Fibroblast of villous mesenchyme (primary cell): ENCODE measurements at regions not wholly inside any gene's neighbourhood (a gene's known extent, or its start where the extent isn't known, plus 50 kb on each side); places are given as distances from the start of the nearest gene placed in this dataset.

Source experiments
- DNase-seq: peaks from one replicate; pipeline ENCODE4 v3.0.0-alpha.2; 2010; ENCODE audit warnings: low read depth
- H3K4me3 ChIP-seq: 2 replicates; pipeline ENCODE4 v1.5.1; 2011; ENCODE audit warnings: low read depth, mild to moderate bottlenecking, low read length
- TF ChIP-seq, protein P1 (sequence below): IDR thresholded peaks from 2 replicates; pipeline ENCODE4 v1.5.1; 2012; ENCODE audit warnings: low read depth, mild to moderate bottlenecking, low read length; ENCODE audit not compliant: insufficient read depth

DNA sequence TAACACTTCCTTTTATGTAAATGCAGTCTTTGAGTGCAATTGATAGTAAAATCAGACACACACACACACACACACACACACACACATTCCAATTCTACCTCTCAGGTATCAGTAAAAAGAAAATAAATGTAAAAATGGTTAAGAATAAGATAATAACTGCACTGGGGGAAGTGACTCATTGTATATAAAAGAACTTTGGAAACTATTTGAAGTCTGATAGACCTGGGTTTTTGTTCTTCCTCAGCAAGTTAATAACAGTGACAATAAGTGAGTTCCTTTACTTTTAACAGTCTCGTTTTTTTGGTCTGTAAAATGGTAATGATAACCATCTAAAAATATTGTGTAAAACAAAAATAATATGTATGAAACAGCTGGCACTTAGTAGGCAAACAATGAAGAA, 1815.0 kb downstream of the MRPL39 start:
- no peak for DNase-seq
- H3K4me3 ChIP-seq: no peak overlapping the region
- TF ChIP-seq, protein P1, sequence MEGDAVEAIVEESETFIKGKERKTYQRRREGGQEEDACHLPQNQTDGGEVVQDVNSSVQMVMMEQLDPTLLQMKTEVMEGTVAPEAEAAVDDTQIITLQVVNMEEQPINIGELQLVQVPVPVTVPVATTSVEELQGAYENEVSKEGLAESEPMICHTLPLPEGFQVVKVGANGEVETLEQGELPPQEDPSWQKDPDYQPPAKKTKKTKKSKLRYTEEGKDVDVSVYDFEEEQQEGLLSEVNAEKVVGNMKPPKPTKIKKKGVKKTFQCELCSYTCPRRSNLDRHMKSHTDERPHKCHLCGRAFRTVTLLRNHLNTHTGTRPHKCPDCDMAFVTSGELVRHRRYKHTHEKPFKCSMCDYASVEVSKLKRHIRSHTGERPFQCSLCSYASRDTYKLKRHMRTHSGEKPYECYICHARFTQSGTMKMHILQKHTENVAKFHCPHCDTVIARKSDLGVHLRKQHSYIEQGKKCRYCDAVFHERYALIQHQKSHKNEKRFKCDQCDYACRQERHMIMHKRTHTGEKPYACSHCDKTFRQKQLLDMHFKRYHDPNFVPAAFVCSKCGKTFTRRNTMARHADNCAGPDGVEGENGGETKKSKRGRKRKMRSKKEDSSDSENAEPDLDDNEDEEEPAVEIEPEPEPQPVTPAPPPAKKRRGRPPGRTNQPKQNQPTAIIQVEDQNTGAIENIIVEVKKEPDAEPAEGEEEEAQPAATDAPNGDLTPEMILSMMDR: no peak

DNA sequence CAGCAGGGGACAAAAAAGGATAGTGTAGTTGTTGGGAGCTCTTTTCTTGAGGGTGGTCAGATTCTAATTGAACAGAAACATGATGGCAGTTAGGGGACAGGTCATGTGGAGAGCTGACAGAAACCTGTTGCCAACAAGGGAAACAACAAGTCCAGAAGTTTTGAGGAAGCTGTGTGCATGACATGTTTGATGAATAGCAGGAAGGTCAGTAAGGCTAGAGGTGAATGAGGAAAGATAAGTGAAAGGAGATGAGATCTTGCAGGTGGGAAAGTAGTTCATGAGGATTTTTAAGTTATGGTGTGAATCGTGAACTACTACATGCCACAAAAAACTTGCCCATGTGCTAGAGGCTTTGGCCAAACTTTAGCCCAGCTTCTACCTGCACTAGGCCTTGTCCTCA, 1817.4 kb downstream of the MRPL39 start:
- TF ChIP-seq, protein P1: no peak
- DNase-seq: no peak
- H3K4me3 ChIP-seq: no peak overlapping the region

DNA sequence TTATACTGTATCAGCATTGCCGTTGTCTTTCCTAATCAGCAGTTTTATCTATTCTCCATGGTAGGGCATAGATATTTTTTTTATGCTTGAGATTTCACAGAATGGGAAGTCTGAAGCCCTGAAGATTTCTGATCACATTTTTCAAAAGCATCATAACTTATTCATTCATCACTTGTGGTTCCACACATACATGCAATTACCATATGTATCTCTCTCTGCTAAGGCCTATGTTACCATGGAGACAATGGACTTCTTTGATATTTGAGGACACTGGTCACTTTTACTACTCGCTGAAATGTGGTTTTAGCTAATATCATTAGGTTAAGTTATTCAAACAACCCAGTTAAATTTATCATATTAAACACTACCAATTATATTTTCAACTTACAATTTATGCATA, 1827.0 kb downstream of the MRPL39 start:
- TF ChIP-seq, protein P1: no peak
- no peak overlapping the region for H3K4me3 ChIP-seq
- no peak for DNase-seq

DNA sequence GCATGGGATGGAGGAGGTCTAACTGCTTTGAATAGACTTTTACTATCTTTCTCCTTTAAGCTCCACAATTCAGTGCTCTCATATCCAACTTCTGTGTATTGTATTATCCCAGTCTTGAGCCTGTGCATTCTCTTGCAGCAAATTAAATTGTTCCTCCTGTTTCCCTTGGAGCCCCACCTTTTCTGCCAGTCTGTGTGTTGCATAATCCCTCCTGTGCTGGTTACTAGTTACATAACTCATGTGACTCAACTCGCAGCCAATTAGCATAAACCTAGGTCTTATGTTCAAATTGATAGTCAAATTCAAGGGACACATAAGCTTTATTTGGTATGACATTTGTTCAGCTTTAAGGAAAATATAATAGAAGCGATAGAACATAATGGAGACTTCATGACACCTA, 1863.5 kb downstream of the MRPL39 start:
- TF ChIP-seq, protein P1: no peak
- DNase-seq: no peak
- no peak overlapping the region for H3K4me3 ChIP-seq

DNA sequence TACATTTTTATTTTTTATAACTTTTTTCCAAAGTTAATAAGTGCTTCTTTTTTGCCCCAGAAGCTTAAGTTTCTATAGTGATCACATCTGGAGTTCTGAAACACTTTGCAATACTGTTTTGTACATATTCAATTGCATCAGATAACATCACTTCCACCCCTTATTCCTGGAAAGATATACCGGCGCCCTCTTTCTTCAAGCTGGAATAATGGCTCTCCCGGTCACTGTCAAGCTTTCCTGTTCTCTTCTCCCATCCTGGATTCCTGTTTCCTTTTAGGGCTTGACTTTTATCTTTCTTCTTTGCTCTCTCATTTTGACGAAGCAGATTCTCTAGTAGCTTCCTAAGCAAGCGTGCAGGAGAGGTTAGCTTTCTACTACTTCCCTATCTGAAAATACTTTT, 1866.8 kb downstream of the MRPL39 start:
- H3K4me3 ChIP-seq: no peak overlapping the region
- TF ChIP-seq, protein P1: no peak
- no peak for DNase-seq

DNA sequence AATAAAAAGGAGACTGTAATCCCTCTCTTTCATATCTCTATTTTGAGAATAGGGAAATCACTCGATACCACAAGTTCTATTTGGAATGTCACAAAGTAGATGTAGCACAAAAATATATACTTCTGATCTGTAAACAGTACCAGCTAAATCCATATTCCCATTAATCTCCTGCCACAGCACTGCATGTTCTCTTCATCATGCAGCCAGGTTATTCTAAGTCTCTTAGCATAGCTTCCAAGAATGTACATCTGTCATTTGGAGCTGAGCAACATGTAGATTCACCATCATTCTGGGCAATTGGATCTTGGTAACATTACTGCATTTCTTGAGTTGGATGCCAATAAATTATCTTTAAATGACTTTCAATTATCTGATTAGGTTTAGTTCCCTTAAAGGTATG, 1874.5 kb downstream of the MRPL39 start:
- H3K4me3 ChIP-seq: no peak overlapping the region
- TF ChIP-seq, protein P1: no peak
- no peak for DNase-seq

DNA sequence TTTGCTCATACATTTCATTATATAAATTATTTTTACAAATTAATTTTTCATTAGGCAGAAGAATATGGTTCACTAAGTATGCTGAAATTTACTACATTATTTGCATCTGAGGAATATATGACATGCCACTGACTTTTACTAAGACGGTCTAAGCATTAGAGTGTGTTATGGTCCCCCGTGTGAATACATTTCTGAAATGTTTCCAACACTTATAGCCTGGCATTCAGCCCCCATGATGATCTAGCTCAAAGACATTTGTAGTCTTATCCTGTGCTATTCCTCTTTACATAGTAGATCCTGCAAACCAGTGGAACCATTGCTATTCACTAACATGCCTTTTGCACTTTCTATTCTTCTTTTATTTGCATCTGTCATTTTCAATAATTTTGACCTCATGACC, 1878.0 kb downstream of the MRPL39 start:
- TF ChIP-seq, protein P1: no peak
- no peak overlapping the region for H3K4me3 ChIP-seq
- no peak for DNase-seq
